Prostate gland (tissue), 2 donors: ENCODE measurements at regions not wholly inside any gene's neighbourhood (a gene's known extent, or its start where the extent isn't known, plus 50 kb on each side); places are given as distances from the start of the nearest gene placed in this dataset.

Source experiments
- POLR2A ChIP-seq: fragments of 450-650 bp; IDR thresholded peaks from one replicate; pipeline ENCODE4 v1.6.1; 2016; ENCODE audit warnings: antibody characterized with exemption, mild to moderate bottlenecking
- TF ChIP-seq, protein P1 (sequence below), 4 experiments: fragments of 200-600 bp in 2 of 4; fragments of 450-650 bp in 2 of 4; sonication (generic) in 2 of 4; IDR thresholded peaks; 1 replicate in 3 of 4; 2 replicates in 1 of 4; pipeline ENCODE4 v1.5.1; 2016 to 2019; ENCODE audit warnings: antibody characterized with exemption in 4 of 4, mild to moderate bottlenecking in 2 of 4, moderate library complexity in 2 of 4

DNA sequence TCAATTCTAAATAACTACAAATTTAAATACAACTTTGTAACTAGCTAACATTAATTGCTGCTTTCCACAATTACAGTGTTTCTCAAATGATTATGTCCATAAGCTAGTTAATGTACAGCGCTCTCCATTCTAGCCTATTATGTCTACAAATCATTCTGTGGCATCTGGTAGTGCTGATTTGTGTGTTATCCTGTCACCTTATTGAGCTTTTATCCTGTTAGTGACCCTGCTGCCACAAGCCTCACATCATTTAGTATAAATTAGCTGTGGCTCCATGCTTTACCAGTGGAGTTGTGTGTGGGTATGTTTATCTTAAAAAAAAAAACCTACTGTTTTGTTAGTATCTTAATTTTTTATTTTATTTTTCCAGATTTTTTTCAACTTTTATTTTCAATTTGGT is 112.6 kb upstream of the PJA2 start:
- TF ChIP-seq, protein P1, sequence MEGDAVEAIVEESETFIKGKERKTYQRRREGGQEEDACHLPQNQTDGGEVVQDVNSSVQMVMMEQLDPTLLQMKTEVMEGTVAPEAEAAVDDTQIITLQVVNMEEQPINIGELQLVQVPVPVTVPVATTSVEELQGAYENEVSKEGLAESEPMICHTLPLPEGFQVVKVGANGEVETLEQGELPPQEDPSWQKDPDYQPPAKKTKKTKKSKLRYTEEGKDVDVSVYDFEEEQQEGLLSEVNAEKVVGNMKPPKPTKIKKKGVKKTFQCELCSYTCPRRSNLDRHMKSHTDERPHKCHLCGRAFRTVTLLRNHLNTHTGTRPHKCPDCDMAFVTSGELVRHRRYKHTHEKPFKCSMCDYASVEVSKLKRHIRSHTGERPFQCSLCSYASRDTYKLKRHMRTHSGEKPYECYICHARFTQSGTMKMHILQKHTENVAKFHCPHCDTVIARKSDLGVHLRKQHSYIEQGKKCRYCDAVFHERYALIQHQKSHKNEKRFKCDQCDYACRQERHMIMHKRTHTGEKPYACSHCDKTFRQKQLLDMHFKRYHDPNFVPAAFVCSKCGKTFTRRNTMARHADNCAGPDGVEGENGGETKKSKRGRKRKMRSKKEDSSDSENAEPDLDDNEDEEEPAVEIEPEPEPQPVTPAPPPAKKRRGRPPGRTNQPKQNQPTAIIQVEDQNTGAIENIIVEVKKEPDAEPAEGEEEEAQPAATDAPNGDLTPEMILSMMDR (IDR thresholded peaks at IDR 0.05): no peak
- no peak for TF ChIP-seq POLR2A
